ENCODE measurements at regions not wholly inside any gene's neighbourhood (a gene's known extent, or its start where the extent isn't known, plus 50 kb on each side); places are given as distances from the start of the nearest gene placed in this dataset.

DNA sequence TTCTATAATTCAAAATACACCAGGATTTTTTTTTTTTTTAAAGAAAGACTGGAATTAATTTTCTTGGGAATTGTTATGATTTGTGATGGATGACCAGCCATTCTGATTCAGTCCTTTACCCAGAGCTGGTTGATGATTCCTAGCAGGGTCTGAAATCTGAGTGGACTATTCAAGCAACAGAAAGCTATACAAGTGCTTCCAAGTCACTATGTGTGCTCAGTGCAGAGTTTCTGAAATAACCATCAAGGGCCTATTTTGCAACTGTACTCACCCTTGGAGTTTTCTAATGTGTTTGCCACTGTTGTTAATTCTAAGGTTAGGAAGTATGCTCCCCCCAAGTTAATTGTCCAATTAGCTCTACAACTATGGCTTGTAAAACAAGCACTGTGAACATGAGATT, 137.7 kb upstream of the RAPGEF2 start:
- H3K27ac Mint-ChIP-seq: no peak overlapping the region
- H3K4me1 ChIP-seq (ENCODE audit: control insufficient read depth in 1 of 2, insufficient read depth in 2 of 2, low read length in 2 of 2): no peaks in the 10 kb centered on the region
- H3K27me3 Mint-ChIP-seq (ENCODE audit: low read depth in 3 of 3): no peaks in the 10 kb centered on the region
- no peak overlapping the region for H3K4me2 ChIP-seq (replicated peaks; ENCODE audit: extremely low read depth, low read length, poor library complexity, severe bottlenecking)
- H3K4me3 ChIP-seq (replicated peaks in 1 of 3; ENCODE audit: low read depth in 2 of 3, low read length in 3 of 3): no peak overlapping the region
- DNase-seq: no peak
- intact Hi-C loops (cut with micrococcal nuclease): no loop called here
- no peaks in the 10 kb centered on the region for H3K36me3 ChIP-seq (replicated peaks in 1 of 2; ENCODE audit: control insufficient read depth in 1 of 2, insufficient read depth in 2 of 2, low read length in 2 of 2)
- no peak overlapping the region for H2AFZ ChIP-seq (ENCODE audit: insufficient read depth, low read depth, low read length, poor library complexity, severe bottlenecking)
- H3K4me1 Mint-ChIP-seq: peaks cover 13% of the 10 kb centered on the region
- H3K79me2 ChIP-seq (ENCODE audit: insufficient read depth, low read length): no peaks in the 10 kb centered on the region
- H3K4me3 Mint-ChIP-seq: no peak overlapping the region
- no peaks in the 10 kb centered on the region for H3K9me3 ChIP-seq (replicated peaks in 1 of 2; ENCODE audit: control insufficient read depth in 1 of 2, insufficient read depth in 1 of 2, low read length in 2 of 2)
- TF ChIP-seq CTCF (IDR thresholded peaks at IDR 0.05): no peak
- no peak overlapping the region for H3K9ac ChIP-seq (ENCODE audit: insufficient read depth, low read length, poor library complexity, severe bottlenecking)
- peaks cover 0 to 3% (median 0%) of the 10 kb centered on the region in 7 donors for H3K9me3 Mint-ChIP-seq
- no peaks in the 10 kb centered on the region for H4K20me1 ChIP-seq (ENCODE audit: insufficient read depth, low read length)
- H3K36me3 Mint-ChIP-seq: no peaks in the 10 kb centered on the region
- no peaks in the 10 kb centered on the region for H3K27me3 ChIP-seq (ENCODE audit: control insufficient read depth in 2 of 2, insufficient read depth in 2 of 2, low read length in 2 of 2)
- no peak overlapping the region for H3K27ac ChIP-seq (ENCODE audit: low read depth in 1 of 2, low read length in 2 of 2)

DNA sequence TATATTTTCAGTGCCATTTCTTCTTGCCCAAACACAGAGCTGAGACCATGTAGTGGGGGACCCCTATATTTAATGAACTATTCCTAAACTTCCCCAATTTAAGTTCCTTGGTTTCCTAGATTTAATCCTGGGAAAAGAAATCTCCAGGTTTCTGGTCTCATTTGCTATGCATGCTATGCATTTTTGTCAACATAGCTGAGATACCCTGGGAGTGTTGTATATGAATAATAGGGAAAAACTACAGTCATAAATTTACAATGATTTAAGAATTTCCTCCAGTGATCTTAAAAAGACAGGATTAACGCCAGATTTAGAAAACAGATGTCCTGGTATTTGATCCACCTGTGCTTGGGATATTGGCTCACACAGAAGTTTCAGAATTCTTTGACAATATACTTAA, 136.8 kb upstream of the RAPGEF2 start:
- Mint-ChIP-seq H3K4me1 (peaks cover 13% of the 10 kb centered on the region), H3K36me3 (no peaks in the 10 kb centered on the region), H3K27ac (no peak overlapping the region), H3K27me3 (ENCODE audit: low read depth in 3 of 3) (no peaks in the 10 kb centered on the region), H3K4me3 (no peak overlapping the region), H3K9me3 (peaks cover 0 to 3% (median 0%) of the 10 kb centered on the region in 7 donors)
- Histone ChIP-seq H3K9ac (ENCODE audit: insufficient read depth, low read length, poor library complexity, severe bottlenecking) (no peak overlapping the region), H3K4me3 (replicated peaks in 1 of 3; ENCODE audit: low read depth in 2 of 3, low read length in 3 of 3) (no peak overlapping the region), H3K27ac (ENCODE audit: low read depth in 1 of 2, low read length in 2 of 2) (no peak overlapping the region), H3K4me1 (ENCODE audit: control insufficient read depth in 1 of 2, insufficient read depth in 2 of 2, low read length in 2 of 2) (no peaks in the 10 kb centered on the region), H3K36me3 (replicated peaks in 1 of 2; ENCODE audit: control insufficient read depth in 1 of 2, insufficient read depth in 2 of 2, low read length in 2 of 2) (no peaks in the 10 kb centered on the region), H3K27me3 (ENCODE audit: control insufficient read depth in 2 of 2, insufficient read depth in 2 of 2, low read length in 2 of 2) (no peaks in the 10 kb centered on the region), H2AFZ (ENCODE audit: insufficient read depth, low read depth, low read length, poor library complexity, severe bottlenecking) (no peak overlapping the region), H3K9me3 (replicated peaks in 1 of 2; ENCODE audit: control insufficient read depth in 1 of 2, insufficient read depth in 1 of 2, low read length in 2 of 2) (no peaks in the 10 kb centered on the region), H4K20me1 (ENCODE audit: insufficient read depth, low read length) (no peaks in the 10 kb centered on the region), H3K4me2 (replicated peaks; ENCODE audit: extremely low read depth, low read length, poor library complexity, severe bottlenecking) (no peak overlapping the region), H3K79me2 (ENCODE audit: insufficient read depth, low read length) (no peaks in the 10 kb centered on the region)
- DNase-seq: no peak
- TF ChIP-seq CTCF (IDR thresholded peaks at IDR 0.05): no peak
- no CpG with 5 or more reads among the region's 1 CpG for WGBS (ENCODE audit: insufficient coverage)
- intact Hi-C loops (cut with micrococcal nuclease): no loop called here
